WTC11 (cell line): ENCODE measurements at regions not wholly inside any gene's neighbourhood (a gene's known extent, or its start where the extent isn't known, plus 50 kb on each side); places are given as distances from the start of the nearest gene placed in this dataset.

ENCODE experiments used
- ATAC-seq: fragments of 200-7000 bp; cut with Tn5 transposase; 2 replicates; pipeline ENCODE4 v1.10.0; 2021; ENCODE audit warnings: mild to moderate bottlenecking, moderate library complexity
- CTCF ChIA-PET: fragments of 300-600 bp; sonication (Branson Sonifier 250); formaldehyde crosslinking; loops from one replicate; lab custom pipeline; 2021; ENCODE audit warnings: antibody characterized with exemption; lab: Charles Lee
- POLR2A ChIA-PET: fragments of 350-600 bp; sonication (Branson Sonifier 250); formaldehyde crosslinking; loops from one replicate; lab custom pipeline; 2021; ENCODE audit warnings: antibody characterized with exemption; lab: Charles Lee
- DNase-seq: peaks from one replicate; pipeline ENCODE4 v3.0.0; 2021; ENCODE audit warnings: low spot score
- H3K27ac Mint-ChIP-seq: 2 replicates; pipeline ENCODE4 v1.8.0; 2021; ENCODE audit warnings: mixed read lengths
- H3K27me3 Mint-ChIP-seq: 2 replicates; pipeline ENCODE4 v1.8.0; 2021; ENCODE audit warnings: low read depth, mild to moderate bottlenecking, moderate library complexity, mixed read lengths
- H3K36me3 Mint-ChIP-seq: 2 replicates; pipeline ENCODE4 v1.8.0; 2021; ENCODE audit warnings: mixed read lengths
- H3K4me1 Mint-ChIP-seq: 2 replicates; pipeline ENCODE4 v1.8.0; 2022; ENCODE audit warnings: mixed read lengths
- H3K4me3 Mint-ChIP-seq: 2 replicates; pipeline ENCODE4 v1.8.0; 2021; ENCODE audit warnings: mild to moderate bottlenecking, moderate library complexity, mixed read lengths
- H3K9me3 Mint-ChIP-seq: 2 replicates; pipeline ENCODE4 v1.8.0; 2021; ENCODE audit warnings: mixed read lengths
- CTCF ChIP-seq: fragments of 200-600 bp; IDR thresholded peaks from 2 replicates; pipeline ENCODE4 v1.8.0; 2022; ENCODE audit warnings: antibody characterized with exemption
- FOXP1 ChIP-seq: sonication (generic); formaldehyde crosslinking; IDR thresholded peaks from 2 replicates; pipeline ENCODE4 v1.8.0; 2022; ENCODE audit warnings: missing genetic modification reagents, mild to moderate bottlenecking, moderate library complexity, borderline replicate concordance
- IRF1 ChIP-seq: sonication (generic); formaldehyde crosslinking; IDR thresholded peaks from 2 replicates; pipeline ENCODE4 v1.8.0; 2023; ENCODE audit warnings: missing genetic modification reagents
- JAZF1 ChIP-seq: fragments of 250-450 bp; sonication (Bioruptor Pico); IDR thresholded peaks from 2 replicates; pipeline ENCODE4 v1.9.0; 2021; ENCODE audit warnings: moderate library complexity, mild to moderate bottlenecking, inconsistent platforms
- JUN ChIP-seq: sonication (generic); formaldehyde crosslinking; IDR thresholded peaks from 2 replicates; pipeline ENCODE4 v1.8.0; 2023; ENCODE audit warnings: mild to moderate bottlenecking, missing genetic modification reagents
- MLX ChIP-seq: sonication (generic); formaldehyde crosslinking; IDR thresholded peaks from 2 replicates; pipeline ENCODE4 v1.8.1; 2023; ENCODE audit warnings: mild to moderate bottlenecking, missing genetic modification reagents, moderate library complexity
- NFE2L1 ChIP-seq: sonication (generic); formaldehyde crosslinking; IDR thresholded peaks from 2 replicates; pipeline ENCODE4 v1.8.1; 2023; ENCODE audit warnings: missing genetic modification reagents
- NFYB ChIP-seq: sonication (generic); formaldehyde crosslinking; conservative IDR thresholded peaks from 2 replicates; pipeline ENCODE4 v1.8.0; 2022; ENCODE audit warnings: low read depth, missing genetic modification reagents
- NR1H2 ChIP-seq: sonication (generic); formaldehyde crosslinking; IDR thresholded peaks from 2 replicates; pipeline ENCODE4 v1.9.0; 2021; ENCODE audit warnings: mild to moderate bottlenecking, moderate library complexity, missing genetic modification reagents
- PRRX2 ChIP-seq: fragments of 250-450 bp; sonication (Bioruptor Pico); IDR thresholded peaks from 2 replicates; pipeline ENCODE4 v1.8.0; 2021; ENCODE audit warnings: mild to moderate bottlenecking
- SMAD3 ChIP-seq: sonication (generic); formaldehyde crosslinking; IDR thresholded peaks from 2 replicates; pipeline ENCODE4 v1.8.0; 2022; ENCODE audit warnings: missing genetic modification reagents, mild to moderate bottlenecking, borderline replicate concordance
- SOX15 ChIP-seq: fragments of 250-450 bp; sonication (Bioruptor Pico); IDR thresholded peaks from 2 replicates; pipeline ENCODE4 v1.9.0; 2021; ENCODE audit warnings: mild to moderate bottlenecking
- USF2 ChIP-seq: sonication (generic); formaldehyde crosslinking; IDR thresholded peaks from 2 replicates; pipeline ENCODE4 v1.8.1; 2023; ENCODE audit warnings: mild to moderate bottlenecking, missing genetic modification reagents, moderate library complexity
- ZNF138 ChIP-seq: sonication (generic); formaldehyde crosslinking; conservative IDR thresholded peaks from 2 replicates; pipeline ENCODE4 v1.8.1; 2022; ENCODE audit warnings: mild to moderate bottlenecking, moderate library complexity, missing genetic modification reagents
- ZNF219 ChIP-seq: sonication (generic); formaldehyde crosslinking; IDR thresholded peaks from 2 replicates; pipeline ENCODE4 v1.8.0; 2023; ENCODE audit warnings: missing genetic modification reagents, mild to moderate bottlenecking, borderline replicate concordance
- ZNF317 ChIP-seq: sonication (generic); formaldehyde crosslinking; IDR thresholded peaks from 2 replicates; pipeline ENCODE4 v1.8.1; 2023; ENCODE audit warnings: low read depth, mild to moderate bottlenecking, moderate library complexity, missing genetic modification reagents, borderline replicate concordance
- ZNF423 ChIP-seq: fragments of 250-450 bp; sonication (Bioruptor Pico); IDR thresholded peaks from 2 replicates; pipeline ENCODE4 v2.1.2; 2022; ENCODE audit warnings: mild to moderate bottlenecking, moderate library complexity
- ZNF425 ChIP-seq: fragments of 250-450 bp; sonication (Bioruptor Pico); conservative IDR thresholded peaks from 2 replicates; pipeline ENCODE4 v1.9.0; 2021; ENCODE audit warnings: mild to moderate bottlenecking
- ZNF512 ChIP-seq: sonication (generic); formaldehyde crosslinking; IDR thresholded peaks from 2 replicates; pipeline ENCODE4 v1.8.1; 2022; ENCODE audit warnings: missing genetic modification reagents, borderline replicate concordance
- ZNF671 ChIP-seq: fragments of 250-450 bp; sonication (Bioruptor Pico); IDR thresholded peaks from 2 replicates; pipeline ENCODE4 v1.8.0; 2021; ENCODE audit warnings: mild to moderate bottlenecking
- ZSCAN18 ChIP-seq: fragments of 250-450 bp; sonication (Bioruptor Pico); IDR thresholded peaks from 2 replicates; pipeline ENCODE4 v2.1.2; 2022; ENCODE audit warnings: mild to moderate bottlenecking, moderate library complexity

- Mint-ChIP-seq H3K27ac (no peak overlapping the region), H3K4me1 (peaks cover 58% of the 10 kb centered on the region), H3K4me3 (no peak overlapping the region), H3K27me3 (peaks cover 31% of the 10 kb centered on the region), H3K36me3 (no peaks in the 10 kb centered on the region), H3K9me3 (peaks cover 5% of the 10 kb centered on the region)
- POLR2A ChIA-PET = no interaction called here
- DNase-seq (no peak), ATAC-seq (no peak)
- TF ChIP-seq ZNF425 (CRISPR knock-in tag) (no peak), ZNF423 (no peak), JAZF1 (CRISPR knock-in tag) (no peak), NR1H2 (CRISPR knock-in tag) (no peak), JUN (CRISPR knock-in tag) (no peak), FOXP1 (no peak), MLX (CRISPR knock-in tag) (no peak), IRF1 (CRISPR knock-in tag) (no peak), ZNF317 (CRISPR knock-in tag) (no peak), USF2 (CRISPR knock-in tag) (no peak), PRRX2 (CRISPR knock-in tag) (no peak), CTCF (no peak), ZNF138 (CRISPR knock-in tag) (no peak), ZSCAN18 (no peak), ZNF219 (no peak), SOX15 (CRISPR knock-in tag) (no peak), ZNF671 (CRISPR knock-in tag) (no peak), NFYB (no peak)
- CTCF ChIA-PET = interaction anchor here (0.7 kb wide), 1 partner anchor 9 kb away, joined by 3 read pairs; no protein-coding TSS in a partner anchor
These were observed 70.4 kb upstream of the GPR158 start for GRCh38 chr10:25104441-25104840.

- Mint-ChIP-seq H3K36me3 (no peaks in the 10 kb centered on the region), H3K27ac (no peak overlapping the region), H3K4me3 (no peak overlapping the region), H3K9me3 (peaks cover 5% of the 10 kb centered on the region), H3K4me1 (peaks cover 58% of the 10 kb centered on the region), H3K27me3 (peaks cover 31% of the 10 kb centered on the region)
- ChIA-PET POLR2A (no interaction called here), CTCF (no interaction called here)
- DNase-seq = no peak
- no peak for ATAC-seq
- TF ChIP-seq CTCF (no peak), SMAD3 (CRISPR knock-in tag) (no peak), NR1H2 (CRISPR knock-in tag) (no peak), NFE2L1 (CRISPR knock-in tag) (no peak), FOXP1 (no peak), IRF1 (CRISPR knock-in tag) (no peak), ZNF512 (CRISPR knock-in tag) (no peak), ZSCAN18 (no peak), NFYB (no peak)
These were observed 69.5 kb upstream of the GPR158 start for GRCh38 chr10:25105262-25105661.
